ENCODE measurements at regions not wholly inside any gene's neighbourhood (a gene's known extent, or its start where the extent isn't known, plus 50 kb on each side); places are given as distances from the start of the nearest gene placed in this dataset.

GRCh38 chr5:161022151-161022550 is 170.1 kb upstream of the ATP10B start:
- H3K9me3 ChIP-seq, result no peaks in the 10 kb centered on the region
- H3K4me3 ChIP-seq (ENCODE audit: low read depth in 2 of 2, low read length in 1 of 2), result no peak overlapping the region
- no peaks in the 10 kb centered on the region for H3K79me2 ChIP-seq (ENCODE audit: insufficient read depth)
- H3K4me1 ChIP-seq (ENCODE audit: control insufficient read depth in 1 of 2, insufficient read depth in 2 of 2, low read depth in 1 of 2, low read length in 1 of 2), result no peaks in the 10 kb centered on the region
- POLR2A ChIA-PET, result no interaction called here
- TF ChIP-seq FOSL2 (IDR thresholded peaks at IDR 0.05; ENCODE audit: borderline replicate concordance, low read depth), result no peak
- no peak for TF ChIP-seq ZBTB33 (IDR thresholded peaks at IDR 0.05; ENCODE audit: borderline replicate concordance, low read depth)
- no peak for TF ChIP-seq YY1 (IDR thresholded peaks at IDR 0.05; ENCODE audit: low read depth)
- TF ChIP-seq GATA2 (CRISPR knock-in tag; IDR thresholded peaks at IDR 0.05), result no peak
- TF ChIP-seq NRF1 (IDR thresholded peaks at IDR 0.05; ENCODE audit: low read depth, low read length), result no peak
- no peak for TF ChIP-seq RFX5 (IDR thresholded peaks at IDR 0.05; ENCODE audit: low read length)
- no peak for TF ChIP-seq TAF1 (IDR thresholded peaks at IDR 0.05; ENCODE audit: borderline replicate concordance, low read depth, low read length)
- TF ChIP-seq MEF2A (IDR thresholded peaks at IDR 0.05; ENCODE audit: borderline replicate concordance, low read depth), result no peak
- TF ChIP-seq IRF3 (IDR thresholded peaks at IDR 0.05; ENCODE audit: low read depth, low read length), result no peak
- no peak for TF ChIP-seq REST (IDR thresholded peaks at IDR 0.05; ENCODE audit: low read depth, low read length)
- 7% methylated on average over 2 of the region's 2 CpGs for WGBS (ENCODE audit: low lambda C conversion rate)
- no peaks in the 10 kb centered on the region for H3K36me3 ChIP-seq (replicated peaks in 1 of 2; ENCODE audit: control insufficient read depth in 1 of 2, insufficient read depth in 2 of 2, low read length in 1 of 2)
- no peaks in the 10 kb centered on the region for H4K20me1 ChIP-seq (ENCODE audit: insufficient read depth)
- no peak overlapping the region for H3K27ac ChIP-seq (ENCODE audit: low read depth in 2 of 2, low read length in 1 of 2)
- CTCF ChIA-PET, result no interaction called here
- DNase-seq, result no peak
- no peaks in the 10 kb centered on the region for H3K27me3 ChIP-seq (ENCODE audit: insufficient read depth)
- H3F3A ChIP-seq (replicated peaks; ENCODE audit: insufficient read depth), result no peaks in the 10 kb centered on the region
- no peak overlapping the region for H3K4me2 ChIP-seq
- no peak overlapping the region for H3K9ac ChIP-seq
- H3K9me2 ChIP-seq, result no peaks in the 10 kb centered on the region
- H2AFZ ChIP-seq (ENCODE audit: low read depth), result no peak overlapping the region

- Histone ChIP-seq H4K20me1 (ENCODE audit: insufficient read depth) (no peaks in the 10 kb centered on the region), H2AFZ (ENCODE audit: low read depth) (no peak overlapping the region), H3K4me3 (ENCODE audit: low read depth in 2 of 2, low read length in 1 of 2) (no peak overlapping the region), H3K9ac (no peak overlapping the region), H3K4me1 (ENCODE audit: control insufficient read depth in 1 of 2, insufficient read depth in 2 of 2, low read depth in 1 of 2, low read length in 1 of 2) (no peaks in the 10 kb centered on the region), H3K79me2 (ENCODE audit: insufficient read depth) (no peaks in the 10 kb centered on the region), H3K36me3 (replicated peaks in 1 of 2; ENCODE audit: control insufficient read depth in 1 of 2, insufficient read depth in 2 of 2, low read length in 1 of 2) (no peaks in the 10 kb centered on the region), H3K27me3 (ENCODE audit: insufficient read depth) (no peaks in the 10 kb centered on the region), H3K27ac (ENCODE audit: low read depth in 2 of 2, low read length in 1 of 2) (no peak overlapping the region), H3F3A (replicated peaks; ENCODE audit: insufficient read depth) (no peaks in the 10 kb centered on the region), H3K4me2 (no peak overlapping the region), H3K9me2 (no peaks in the 10 kb centered on the region), H3K9me3 (no peaks in the 10 kb centered on the region)
- WGBS (ENCODE audit: low lambda C conversion rate), result 0% methylated on average over 1 of the region's 1 CpG
- ChIA-PET POLR2A (no interaction called here), CTCF (no interaction called here)
- DNase-seq, result no peak
- TF ChIP-seq POLR2AphosphoS5 (IDR thresholded peaks at IDR 0.05; ENCODE audit: low read depth, low read length), result no peak
- no peak for TF ChIP-seq IRF3 (IDR thresholded peaks at IDR 0.05; ENCODE audit: low read depth, low read length)
- no peak for TF ChIP-seq CTCF (IDR thresholded peaks at IDR 0.05)
- no peak for TF ChIP-seq FOXM1 (IDR thresholded peaks at IDR 0.05; ENCODE audit: low read depth)
- TF ChIP-seq EP300 (IDR thresholded peaks at IDR 0.05; ENCODE audit: borderline replicate concordance in 1 of 2, low read depth in 1 of 2, low read length in 1 of 2), result no peak
- TF ChIP-seq TEAD4 (IDR thresholded peaks at IDR 0.05; ENCODE audit: borderline replicate concordance, insufficient read depth), result no peak
- no peak for TF ChIP-seq NRF1 (IDR thresholded peaks at IDR 0.05; ENCODE audit: low read depth, low read length)
- TF ChIP-seq RCOR1 (IDR thresholded peaks at IDR 0.05; ENCODE audit: low read length), result no peak
- TF ChIP-seq RXRA (IDR thresholded peaks at IDR 0.05; ENCODE audit: borderline replicate concordance, low read depth), result no peak
- TF ChIP-seq TAF1 (IDR thresholded peaks at IDR 0.05; ENCODE audit: borderline replicate concordance, low read depth, low read length), result no peak
- no peak for TF ChIP-seq TCF12 (IDR thresholded peaks at IDR 0.05)
- no peak for TF ChIP-seq MAX (IDR thresholded peaks at IDR 0.05; ENCODE audit: low read depth)
Measured at GRCh38 chr5:161009817-161010216, 157.8 kb upstream of the ATP10B start.

Data from SK-N-SH (cell line).